ENCODE measurements at regions not wholly inside any gene's neighbourhood (a gene's known extent, or its start where the extent isn't known, plus 50 kb on each side); places are given as distances from the start of the nearest gene placed in this dataset.

- TF ChIP-seq, protein P1, sequence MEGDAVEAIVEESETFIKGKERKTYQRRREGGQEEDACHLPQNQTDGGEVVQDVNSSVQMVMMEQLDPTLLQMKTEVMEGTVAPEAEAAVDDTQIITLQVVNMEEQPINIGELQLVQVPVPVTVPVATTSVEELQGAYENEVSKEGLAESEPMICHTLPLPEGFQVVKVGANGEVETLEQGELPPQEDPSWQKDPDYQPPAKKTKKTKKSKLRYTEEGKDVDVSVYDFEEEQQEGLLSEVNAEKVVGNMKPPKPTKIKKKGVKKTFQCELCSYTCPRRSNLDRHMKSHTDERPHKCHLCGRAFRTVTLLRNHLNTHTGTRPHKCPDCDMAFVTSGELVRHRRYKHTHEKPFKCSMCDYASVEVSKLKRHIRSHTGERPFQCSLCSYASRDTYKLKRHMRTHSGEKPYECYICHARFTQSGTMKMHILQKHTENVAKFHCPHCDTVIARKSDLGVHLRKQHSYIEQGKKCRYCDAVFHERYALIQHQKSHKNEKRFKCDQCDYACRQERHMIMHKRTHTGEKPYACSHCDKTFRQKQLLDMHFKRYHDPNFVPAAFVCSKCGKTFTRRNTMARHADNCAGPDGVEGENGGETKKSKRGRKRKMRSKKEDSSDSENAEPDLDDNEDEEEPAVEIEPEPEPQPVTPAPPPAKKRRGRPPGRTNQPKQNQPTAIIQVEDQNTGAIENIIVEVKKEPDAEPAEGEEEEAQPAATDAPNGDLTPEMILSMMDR (IDR thresholded peaks at IDR 0.05 in 4 of 5, conservative IDR thresholded peaks at IDR 0.05 in 1 of 5): no peak
- TF ChIP-seq POLR2A (IDR thresholded peaks at IDR 0.05): no peak
Observed at GRCh38 chr4:126051689-126052424, 737.1 kb downstream of the FAT4 start.
